GM12875 (cell line): ENCODE measurements at regions not wholly inside any gene's neighbourhood (a gene's known extent, or its start where the extent isn't known, plus 50 kb on each side); places are given as distances from the start of the nearest gene placed in this dataset.

Source experiments
- H3K4me3 ChIP-seq: one replicate; pipeline ENCODE4 v1.5.1; 2011; ENCODE audit warnings: low read depth, low read length, control low read depth
- CTCF ChIP-seq: IDR thresholded peaks from 2 replicates; pipeline ENCODE4 v1.5.1; 2011; ENCODE audit warnings: low read depth, mild to moderate bottlenecking, control low read depth, inconsistent platforms, low read length, moderate library complexity, borderline replicate concordance; ENCODE audit not compliant: insufficient read depth

- no peak overlapping the region for H3K4me3 ChIP-seq
- no peak for TF ChIP-seq CTCF
These were observed 202.3 kb downstream of the KIF21A start for GRCh38 chr12:39240587-39240986.

- no peak overlapping the region for H3K4me3 ChIP-seq
- no peak for TF ChIP-seq CTCF
These were observed 203.1 kb downstream of the KIF21A start for GRCh38 chr12:39239490-39240486.

GRCh38 chr12:39237004-39237403, 205.9 kb downstream of the KIF21A start:
- TF ChIP-seq CTCF: no peak
- H3K4me3 ChIP-seq: no peak overlapping the region

GRCh38 chr12:39235990-39236767, 206.7 kb downstream of the KIF21A start:
- H3K4me3 ChIP-seq: no peak overlapping the region
- TF ChIP-seq CTCF: no peak

- no peak overlapping the region for H3K4me3 ChIP-seq
- no peak for TF ChIP-seq CTCF
These were observed 212.8 kb downstream of the KIF21A start for GRCh38 chr12:39230086-39230485.

GRCh38 chr12:39227218-39227617, 215.7 kb downstream of the KIF21A start:
- TF ChIP-seq CTCF: no peak
- H3K4me3 ChIP-seq: no peak overlapping the region
